GM12872 (cell line): ENCODE measurements at regions not wholly inside any gene's neighbourhood (a gene's known extent, or its start where the extent isn't known, plus 50 kb on each side); places are given as distances from the start of the nearest gene placed in this dataset.

ENCODE experiments used
- TF ChIP-seq, protein P1 (sequence below): IDR thresholded peaks from 3 replicates; pipeline ENCODE4 v1.5.1; 2011; ENCODE audit warnings: low read depth, mild to moderate bottlenecking, low read length, moderate library complexity; ENCODE audit not compliant: insufficient read depth

DNA sequence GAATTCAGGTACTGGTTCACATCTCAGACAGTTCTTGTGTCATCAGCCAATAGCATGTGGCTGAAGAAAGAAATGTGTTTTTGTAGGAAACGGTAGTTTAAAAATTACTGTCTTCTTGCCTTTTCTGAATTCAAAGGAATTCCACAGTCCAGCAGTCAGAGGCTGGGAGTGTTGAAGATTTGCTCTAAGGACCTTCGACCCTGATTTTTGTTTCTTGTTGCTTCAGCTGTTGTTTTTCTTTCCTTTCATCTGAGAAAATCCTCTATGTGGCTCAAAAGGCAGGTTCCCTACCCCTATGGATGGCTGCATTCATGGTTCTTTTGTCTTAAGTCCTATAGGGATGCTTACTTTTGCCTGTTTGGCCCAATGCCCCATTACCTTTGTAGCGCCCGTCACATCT, 304.9 kb downstream of the TMEM167A start:
- TF ChIP-seq, protein P1, sequence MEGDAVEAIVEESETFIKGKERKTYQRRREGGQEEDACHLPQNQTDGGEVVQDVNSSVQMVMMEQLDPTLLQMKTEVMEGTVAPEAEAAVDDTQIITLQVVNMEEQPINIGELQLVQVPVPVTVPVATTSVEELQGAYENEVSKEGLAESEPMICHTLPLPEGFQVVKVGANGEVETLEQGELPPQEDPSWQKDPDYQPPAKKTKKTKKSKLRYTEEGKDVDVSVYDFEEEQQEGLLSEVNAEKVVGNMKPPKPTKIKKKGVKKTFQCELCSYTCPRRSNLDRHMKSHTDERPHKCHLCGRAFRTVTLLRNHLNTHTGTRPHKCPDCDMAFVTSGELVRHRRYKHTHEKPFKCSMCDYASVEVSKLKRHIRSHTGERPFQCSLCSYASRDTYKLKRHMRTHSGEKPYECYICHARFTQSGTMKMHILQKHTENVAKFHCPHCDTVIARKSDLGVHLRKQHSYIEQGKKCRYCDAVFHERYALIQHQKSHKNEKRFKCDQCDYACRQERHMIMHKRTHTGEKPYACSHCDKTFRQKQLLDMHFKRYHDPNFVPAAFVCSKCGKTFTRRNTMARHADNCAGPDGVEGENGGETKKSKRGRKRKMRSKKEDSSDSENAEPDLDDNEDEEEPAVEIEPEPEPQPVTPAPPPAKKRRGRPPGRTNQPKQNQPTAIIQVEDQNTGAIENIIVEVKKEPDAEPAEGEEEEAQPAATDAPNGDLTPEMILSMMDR: no peak

DNA sequence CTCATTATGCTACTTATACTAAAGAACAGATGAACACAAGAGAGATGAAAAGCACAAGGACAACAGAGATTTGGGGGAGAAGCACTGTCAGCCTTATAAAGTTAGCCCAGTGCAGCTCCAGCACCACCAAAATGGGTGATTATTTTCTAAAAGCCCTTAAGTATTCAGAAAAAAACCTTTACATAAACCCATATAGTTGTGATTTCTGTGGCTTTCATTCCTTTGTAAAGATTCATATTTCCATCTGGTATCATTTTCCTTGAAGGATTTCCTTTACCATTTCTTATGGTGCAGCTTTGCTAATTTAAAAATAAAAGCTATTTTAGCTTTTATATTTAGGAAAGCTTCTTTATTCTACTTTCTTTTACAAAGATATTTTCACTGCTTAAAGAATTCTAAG, 311.0 kb downstream of the TMEM167A start:
- TF ChIP-seq, protein P1: no peak

DNA sequence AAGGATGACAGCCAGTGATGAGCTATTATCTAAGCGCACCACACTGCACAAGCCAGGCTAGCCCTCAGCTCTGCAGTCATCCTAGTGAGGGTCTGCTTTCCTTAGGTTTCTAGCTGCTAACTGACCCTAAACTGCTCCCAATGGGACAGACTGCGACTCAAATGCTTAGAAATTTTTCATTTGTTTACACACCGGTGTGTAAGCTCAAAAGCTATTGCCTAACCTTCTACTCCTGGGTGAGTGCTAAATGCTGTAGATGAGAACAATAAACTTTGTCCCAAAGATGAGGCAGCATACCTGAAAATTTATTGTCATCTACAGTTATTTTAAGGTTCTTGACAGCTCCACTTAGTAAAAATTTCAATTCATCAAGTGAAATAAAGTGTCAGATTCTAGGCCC, 311.4 kb downstream of the TMEM167A start:
- TF ChIP-seq, protein P1: no peak

DNA sequence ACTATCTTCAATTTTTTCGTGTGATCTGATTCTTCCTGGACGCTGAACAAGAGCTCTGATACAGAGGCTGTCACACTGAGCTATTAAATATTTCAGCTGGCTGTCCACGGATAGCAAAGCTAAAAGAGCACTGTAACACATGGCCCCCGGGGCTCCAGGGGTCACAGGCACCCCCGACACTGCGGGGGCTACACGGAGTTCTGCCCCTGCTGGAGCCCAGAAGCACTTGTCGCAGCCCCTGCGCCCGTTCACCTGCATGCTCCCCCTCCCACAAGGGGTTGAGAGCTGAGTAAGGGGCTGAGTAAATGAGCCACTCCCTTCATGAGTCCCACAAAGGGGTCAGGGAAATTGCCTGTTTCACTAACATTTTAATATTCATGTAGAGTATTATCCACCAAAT, 316.3 kb downstream of the TMEM167A start:
- TF ChIP-seq, protein P1: no peak

DNA sequence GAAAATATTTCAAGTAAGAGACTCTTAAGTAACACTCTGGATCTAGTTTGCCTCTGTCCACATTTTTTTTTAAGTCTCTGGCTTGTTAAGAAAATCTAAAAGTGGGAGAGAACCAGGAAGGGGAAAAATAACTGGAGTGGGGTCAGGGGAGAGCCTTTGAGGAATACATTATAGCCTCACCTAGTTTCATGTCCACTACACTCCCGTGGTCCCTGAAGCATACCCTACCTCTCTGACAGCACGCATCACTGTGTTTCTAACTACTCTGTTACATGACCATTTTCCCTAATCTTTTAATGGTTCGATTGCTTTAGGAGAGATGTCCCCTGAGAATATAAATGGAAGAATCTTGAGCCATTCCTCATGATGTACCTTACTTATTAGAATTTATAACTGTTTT, 318.3 kb downstream of the TMEM167A start:
- TF ChIP-seq, protein P1: no peak

DNA sequence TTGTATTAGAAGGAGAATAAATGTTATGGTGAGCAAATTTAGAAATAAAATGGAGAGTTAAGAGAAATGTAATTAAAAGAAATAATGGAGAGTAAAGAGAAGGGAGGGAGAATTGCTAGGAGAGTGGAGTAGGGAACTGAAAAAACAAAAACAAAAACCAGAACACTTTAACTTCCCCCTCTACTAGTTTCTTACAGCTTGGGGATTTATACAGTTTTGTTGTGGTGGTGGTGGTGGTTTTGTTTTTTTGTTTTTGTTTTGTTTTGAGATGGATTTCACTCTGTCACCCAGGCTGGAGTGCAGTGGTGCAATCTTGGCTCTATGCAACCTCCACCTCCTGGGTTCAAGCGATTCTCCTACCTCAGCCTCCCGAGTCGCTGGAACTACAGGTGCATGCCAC, 322.4 kb downstream of the TMEM167A start:
- TF ChIP-seq, protein P1: no peak

DNA sequence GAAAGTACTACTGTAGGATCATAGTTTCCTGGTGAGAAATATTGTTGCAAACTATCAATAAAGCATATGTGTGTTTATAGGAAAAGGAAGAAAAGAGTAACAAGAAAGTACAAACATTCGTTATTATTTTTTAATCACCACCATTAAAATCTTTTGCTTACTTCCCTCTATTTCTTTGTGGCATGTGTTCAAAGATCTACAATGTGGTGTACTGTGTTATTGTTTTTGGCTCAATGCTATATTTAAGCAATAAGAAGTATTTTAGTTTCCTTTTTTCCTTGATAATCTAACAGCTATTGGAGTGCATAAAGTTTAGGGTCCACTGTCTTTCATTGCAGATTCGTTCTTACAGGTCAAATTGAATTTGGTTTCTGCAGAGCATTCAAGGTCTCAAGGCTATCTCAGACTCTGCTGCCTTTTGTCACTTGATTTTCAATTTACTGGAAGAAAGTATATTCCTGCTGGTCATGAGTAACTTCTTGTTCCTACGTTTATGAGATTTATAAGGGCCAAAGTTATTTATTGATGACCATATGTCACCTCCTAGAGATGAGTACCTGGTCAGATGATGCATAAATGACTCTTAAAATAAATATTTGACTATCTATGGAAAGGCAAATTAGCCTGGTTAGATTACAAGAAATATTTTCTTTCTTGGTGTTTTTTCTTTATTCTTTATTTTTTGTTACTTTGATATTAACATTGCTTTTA, 323.0 kb downstream of the TMEM167A start:
- TF ChIP-seq, protein P1: no peak

DNA sequence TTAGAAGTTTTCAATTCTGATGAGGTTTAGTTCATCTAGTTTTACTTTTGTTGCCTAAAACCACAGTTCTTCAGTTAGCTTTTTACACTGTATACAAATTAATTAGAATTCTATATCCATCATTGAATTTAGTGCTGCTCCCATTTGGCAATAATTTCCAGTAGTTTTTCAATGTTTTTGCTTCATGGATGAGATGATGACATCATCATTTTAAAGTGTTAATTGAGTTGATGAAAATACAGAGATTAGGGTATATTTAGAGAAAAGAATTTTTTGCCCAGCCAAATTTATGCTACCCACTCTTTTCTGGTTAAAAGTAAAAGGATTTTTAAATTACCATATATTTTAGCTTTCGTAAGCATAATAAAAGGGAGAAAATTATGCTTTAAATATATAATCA, 323.8 kb downstream of the TMEM167A start:
- TF ChIP-seq, protein P1: no peak
